ENCODE measurements at regions not wholly inside any gene's neighbourhood (a gene's known extent, or its start where the extent isn't known, plus 50 kb on each side); places are given as distances from the start of the nearest gene placed in this dataset.
"Not testable (repeated sequence)": the region's sequence is repeated elsewhere in the genome, so short reads cannot be mapped to it uniquely, and the experiment has no call there.

DNA sequence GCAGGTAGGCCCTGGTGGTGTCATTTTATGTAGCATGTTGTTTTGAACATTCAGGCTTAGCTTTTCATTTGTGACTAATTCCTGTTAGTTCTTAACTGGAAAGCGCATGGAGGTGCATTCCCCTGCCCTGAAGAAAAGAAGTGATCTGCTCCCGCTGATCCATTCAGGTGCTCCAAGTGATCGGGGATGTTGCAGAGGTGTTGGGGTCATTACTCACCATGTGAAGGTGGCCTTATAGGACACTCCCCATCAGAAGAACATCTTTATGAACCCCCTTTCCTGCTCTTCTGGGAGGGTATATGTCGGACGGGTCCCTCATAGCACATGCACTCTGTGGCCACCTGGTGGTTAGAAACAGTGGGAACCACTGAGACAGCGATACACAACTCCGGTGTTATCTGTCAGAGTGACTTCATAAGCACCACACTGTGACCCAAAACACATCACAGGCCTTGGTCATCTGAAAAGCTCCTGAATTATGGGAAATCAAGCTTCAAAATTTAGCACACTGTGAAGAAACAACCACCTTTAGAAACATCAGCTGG is 172.5 kb upstream of the NOTCH2NLA start:
- not testable (repeated sequence) for DNase-seq

DNA sequence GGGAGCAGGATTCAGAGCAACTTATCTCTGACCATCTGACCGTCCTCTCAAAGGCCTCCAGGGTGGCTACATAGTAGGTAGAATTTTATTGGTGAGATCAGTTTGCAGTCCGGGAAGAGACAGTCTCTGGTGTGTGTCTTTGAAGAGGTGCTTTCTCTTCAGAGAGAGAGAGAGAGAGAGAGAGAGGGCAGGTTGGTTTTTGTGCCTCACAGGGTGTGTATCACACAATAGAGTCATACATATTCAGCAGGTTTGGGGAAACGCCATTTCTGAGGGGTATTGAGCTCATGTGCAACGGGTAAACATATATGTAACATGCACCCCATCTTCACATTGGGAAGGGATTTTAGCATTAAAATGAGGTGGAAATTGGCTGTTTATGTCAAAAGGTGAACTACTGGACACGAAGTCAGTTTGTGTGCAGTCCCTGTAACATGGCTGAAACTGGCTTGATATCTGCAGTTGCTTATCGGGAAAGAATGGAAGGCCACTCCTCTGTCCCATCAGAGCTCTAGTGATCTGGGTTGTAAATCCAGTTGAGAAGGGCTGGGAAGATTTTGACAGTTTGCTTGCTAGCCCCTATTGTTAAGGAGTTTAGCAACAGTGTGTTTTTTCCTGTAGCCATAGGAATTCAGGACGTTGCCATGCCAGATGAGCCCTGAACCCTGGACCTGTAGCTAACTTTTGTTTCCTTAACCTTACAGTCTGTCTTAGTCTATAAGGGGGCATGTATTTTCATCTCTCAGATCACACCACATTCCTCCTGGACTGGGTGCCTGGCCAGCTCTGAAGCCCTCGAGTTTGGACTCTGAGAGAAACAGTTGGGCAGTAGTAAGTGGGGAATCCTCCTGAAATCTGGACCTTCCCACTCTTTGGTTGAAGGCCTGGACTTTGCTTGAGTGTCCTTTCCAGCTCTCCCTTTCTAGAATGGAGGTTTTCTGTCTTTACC is 171.6 kb upstream of the NOTCH2NLA start:
- not testable (repeated sequence) for DNase-seq

DNA sequence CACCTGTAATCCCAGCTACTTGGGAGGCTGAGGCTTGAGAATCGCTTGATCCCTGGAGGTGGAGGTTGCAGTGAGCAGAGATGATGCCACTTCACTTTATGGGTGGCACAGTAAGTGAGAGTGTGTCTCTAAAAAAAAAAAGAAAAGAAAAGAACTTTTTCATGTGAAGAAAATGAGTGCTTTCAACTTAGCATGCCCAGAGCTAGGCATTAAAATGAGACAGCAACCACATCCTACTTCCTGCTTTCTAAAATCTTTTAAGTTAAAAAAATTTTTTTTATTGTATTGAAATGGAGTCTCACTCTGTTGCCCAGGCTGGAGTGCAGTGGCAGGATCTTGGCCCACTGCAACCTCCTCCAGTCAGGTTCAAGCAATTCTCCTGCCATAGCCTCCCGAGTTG is 170.4 kb upstream of the NOTCH2NLA start:
- not testable (repeated sequence) for DNase-seq

DNA sequence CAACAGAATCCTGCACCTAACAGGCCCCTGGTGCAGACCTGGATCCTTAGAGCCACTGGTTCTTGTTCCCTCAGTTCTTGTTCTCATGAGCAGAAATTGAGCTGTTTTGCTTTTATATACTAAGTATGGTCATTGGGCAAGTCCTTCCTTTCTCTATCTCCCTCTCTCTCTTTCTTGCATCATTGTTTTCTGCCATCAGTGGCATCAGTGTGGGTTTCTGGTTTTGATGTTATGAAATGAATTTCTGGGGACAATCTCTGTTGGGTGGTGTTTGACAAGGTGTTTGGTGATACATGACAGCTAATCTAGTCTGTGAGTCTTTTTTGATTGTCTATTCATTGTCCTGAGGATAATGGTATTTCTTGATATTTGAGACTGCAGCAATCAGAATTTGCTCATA is 168.0 kb upstream of the NOTCH2NLA start:
- DNase-seq, result not testable (repeated sequence)

DNA sequence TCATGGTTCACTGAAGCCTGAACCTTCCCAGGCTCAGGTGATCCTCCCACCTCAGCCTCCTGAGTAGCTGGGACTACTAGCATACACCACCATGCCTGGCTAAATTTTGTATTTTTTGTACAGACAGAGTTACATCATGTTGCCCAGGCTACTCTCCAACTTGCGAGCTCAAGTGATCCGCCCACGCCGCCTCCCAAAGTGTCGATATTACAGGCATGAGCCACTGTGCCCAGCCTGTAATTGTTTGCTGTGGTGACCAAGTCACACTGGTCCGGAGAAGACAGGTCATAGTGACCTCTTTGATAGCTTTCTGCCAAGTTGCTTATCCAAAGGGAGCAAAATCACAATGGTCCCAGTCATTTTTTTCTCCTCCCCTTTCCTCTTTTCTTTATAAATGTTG is 167.4 kb upstream of the NOTCH2NLA start:
- DNase-seq, result not testable (repeated sequence)

DNA sequence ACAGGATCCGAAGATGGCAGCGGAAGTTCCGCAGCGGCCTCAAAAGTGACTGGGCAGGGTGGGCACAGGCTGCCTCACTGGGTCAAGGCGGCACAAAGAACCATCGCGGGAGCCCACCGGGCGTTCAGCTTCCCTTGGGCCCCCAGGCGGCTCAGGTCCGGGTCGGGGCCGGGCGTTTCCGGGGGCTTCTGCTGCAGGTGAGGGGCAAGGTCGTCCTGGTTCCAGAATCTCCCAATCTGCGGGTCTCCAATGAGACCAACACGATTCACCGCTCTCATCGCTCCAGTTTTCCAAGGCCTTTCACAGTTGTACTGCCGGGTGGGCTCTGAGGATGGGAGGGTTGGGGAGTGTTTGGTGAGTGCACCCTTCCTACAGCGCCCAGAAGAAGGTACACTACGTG is 165.0 kb upstream of the NOTCH2NLA start:
- DNase-seq, result not testable (repeated sequence)

DNA sequence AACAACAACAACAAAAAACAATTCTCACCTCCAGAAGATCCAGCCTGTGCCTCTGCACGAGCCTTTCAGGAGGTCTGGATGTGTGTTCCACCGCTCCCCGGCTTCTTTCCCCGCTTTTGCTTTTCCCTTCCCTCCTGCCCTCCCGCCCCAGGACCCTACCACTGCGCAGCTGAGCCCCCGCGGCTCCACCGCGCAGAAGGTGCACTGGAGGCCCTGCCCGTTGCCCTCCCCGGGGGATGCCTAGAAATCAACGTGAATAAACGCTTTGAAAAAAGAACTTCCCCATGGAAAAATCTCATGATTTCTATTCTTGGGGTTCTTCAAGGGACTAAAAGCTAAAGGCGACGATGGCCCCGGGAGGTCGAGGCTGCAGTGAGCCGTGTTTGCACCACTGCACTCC is 164.3 kb upstream of the NOTCH2NLA start:
- not testable (repeated sequence) for DNase-seq

DNA sequence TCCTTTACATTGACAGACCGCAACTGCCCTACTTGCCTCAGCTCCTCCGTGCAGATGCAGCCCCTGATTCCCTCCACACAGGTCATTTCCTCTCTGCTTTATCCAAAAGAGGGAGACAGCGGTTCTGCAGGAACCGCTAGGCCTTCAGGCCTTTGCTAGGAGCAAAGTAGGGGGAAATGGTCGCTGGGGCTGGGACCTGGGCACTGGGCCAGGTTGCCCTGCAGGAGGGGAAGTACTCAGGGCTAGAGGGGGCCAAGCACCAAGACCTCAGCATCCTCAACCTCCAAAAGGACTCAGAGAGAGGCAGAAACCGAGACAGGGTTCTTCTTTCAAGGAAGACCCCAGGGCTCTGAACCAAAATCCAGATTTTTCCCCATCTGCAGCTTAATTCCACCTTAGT is 160.4 kb upstream of the NOTCH2NLA start:
- not testable (repeated sequence) for DNase-seq

DNA sequence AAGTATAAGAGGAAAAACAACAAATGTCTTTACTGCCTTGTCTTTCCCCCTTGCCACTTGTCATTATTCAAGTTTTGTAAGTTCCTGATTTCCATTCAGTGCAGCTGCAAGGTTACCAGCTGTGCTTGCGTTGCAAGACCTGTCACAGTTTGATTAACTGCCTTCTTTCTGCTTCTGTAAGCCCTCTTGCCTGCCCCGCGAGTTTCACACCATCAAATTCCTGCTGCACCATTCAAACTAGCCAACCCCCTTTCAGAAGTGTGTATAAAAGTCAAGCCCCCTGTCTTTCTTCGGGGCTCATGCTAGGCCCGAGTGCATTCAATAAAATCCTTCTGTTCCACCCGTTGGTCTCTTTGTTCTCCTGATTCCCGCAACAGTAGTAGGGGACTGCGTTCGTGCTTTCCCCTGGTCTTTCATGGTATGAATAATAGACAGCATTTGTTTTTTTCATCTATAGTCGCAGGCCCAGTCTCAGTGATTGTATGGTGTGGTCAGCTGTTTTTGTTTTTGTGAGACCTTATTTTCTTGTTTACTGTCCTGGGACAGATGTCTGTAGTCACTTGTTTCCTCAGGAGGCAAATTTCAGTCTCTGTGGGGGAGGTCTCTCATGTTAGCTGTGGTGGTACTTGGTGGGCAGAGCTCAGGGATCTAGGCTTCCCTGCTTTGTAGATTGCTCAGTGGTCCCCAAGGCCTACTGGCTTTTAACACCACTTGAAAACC is 159.1 kb upstream of the NOTCH2NLA start:
- not testable (repeated sequence) for DNase-seq

DNA sequence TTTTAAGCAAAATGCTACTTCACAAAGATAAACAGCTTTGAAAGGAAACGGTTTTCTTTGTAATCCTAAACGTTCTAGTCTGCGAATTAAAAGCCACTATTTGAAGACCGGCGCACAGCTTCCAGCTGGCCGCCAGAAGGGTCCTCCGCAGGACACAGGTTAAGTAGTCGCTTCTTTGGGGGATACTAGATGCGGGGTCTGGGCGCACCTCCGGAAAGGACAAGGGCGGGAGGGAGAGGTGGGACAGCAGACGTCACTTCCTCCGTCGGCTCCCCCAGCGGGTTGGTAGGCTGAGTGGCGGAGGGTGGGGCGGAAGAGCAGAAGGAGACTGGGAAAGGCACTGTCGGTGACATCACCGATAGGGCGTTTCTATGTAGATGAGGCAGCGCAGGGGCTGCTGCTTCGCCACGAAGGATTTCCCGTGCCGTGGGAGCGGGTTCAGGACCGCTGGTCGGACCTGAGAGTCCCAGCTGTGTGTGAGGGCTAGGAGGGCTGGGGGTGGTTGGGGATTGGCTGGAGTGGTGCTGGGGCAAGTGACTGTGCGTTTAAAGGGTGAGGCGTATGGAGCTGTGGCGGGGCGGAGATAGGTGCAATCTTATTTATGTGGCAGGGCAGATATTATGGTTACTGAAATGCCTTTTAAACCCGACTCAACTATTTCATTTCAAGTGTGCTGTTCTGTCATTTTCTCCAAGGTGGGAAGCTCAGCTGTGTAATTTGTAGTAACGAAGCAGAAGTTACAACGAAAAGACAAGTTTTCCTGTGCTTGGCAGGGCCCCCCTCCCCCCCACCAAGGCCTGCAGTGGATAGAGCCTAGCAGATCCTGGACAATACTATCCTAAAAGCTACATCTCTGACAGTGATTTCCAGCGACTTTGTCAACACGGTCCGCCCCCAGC is 158.3 kb upstream of the NOTCH2NLA start:
- peak; percentile 69 for DNase-seq

DNA sequence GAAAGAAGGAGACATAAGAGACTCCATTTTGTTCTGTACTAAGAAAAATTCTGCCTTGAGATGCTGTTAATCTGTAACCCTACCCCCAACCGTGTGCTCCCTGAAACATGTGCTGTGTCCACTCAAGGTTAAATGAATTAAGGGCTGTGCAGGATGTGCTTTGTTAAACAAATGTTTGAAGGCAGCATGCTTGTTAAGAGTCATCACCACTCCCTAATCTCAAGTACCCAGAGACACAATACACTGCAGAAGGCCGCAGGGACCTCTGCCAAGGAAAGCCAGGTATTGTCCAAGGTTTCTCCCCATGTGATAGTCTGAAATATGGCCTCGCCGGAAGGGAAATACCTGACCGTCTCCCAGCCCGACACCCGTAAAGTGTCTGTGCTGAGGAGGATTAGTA is 152.4 kb upstream of the NOTCH2NLA start:
- not testable (repeated sequence) for DNase-seq

DNA sequence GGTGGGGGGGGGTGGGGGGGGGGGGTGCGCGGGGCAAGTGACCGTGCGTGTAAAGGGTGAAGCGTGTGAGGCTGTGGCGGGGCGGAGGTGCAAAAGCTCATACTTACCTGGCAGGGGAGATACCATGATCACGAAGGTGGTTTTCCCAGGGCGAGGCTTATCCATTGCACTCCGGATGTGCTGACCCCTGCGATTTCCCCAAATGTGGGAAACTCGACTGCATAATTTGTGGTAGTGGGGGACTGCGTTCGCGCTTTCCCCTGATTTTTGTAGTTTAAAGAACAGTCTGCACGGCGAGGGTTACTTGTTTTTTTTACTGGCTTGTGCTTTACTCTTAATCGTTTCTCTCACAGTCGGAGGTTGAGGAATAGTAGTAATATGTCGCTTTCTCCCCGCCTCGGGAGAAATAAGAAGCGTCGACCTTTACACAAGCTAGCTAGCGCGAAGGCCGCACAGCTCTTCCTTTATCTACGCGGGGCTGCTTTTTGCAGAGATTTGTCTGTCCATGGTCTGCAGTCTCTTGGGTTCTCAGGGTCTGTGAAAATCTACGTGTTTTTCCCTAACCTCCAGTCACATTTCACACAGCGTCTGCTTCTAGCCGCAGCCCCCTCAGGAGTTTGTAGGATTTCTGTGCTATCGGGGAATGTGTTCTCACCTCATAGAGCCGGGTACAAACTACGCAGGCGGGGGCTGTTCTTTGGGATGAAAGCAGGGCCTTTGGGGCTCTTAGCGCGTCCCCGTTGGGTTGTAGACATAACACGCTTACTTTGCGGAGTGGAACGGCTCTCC is 148.1 kb upstream of the NOTCH2NLA start:
- DNase-seq, result peak; percentile 93

DNA sequence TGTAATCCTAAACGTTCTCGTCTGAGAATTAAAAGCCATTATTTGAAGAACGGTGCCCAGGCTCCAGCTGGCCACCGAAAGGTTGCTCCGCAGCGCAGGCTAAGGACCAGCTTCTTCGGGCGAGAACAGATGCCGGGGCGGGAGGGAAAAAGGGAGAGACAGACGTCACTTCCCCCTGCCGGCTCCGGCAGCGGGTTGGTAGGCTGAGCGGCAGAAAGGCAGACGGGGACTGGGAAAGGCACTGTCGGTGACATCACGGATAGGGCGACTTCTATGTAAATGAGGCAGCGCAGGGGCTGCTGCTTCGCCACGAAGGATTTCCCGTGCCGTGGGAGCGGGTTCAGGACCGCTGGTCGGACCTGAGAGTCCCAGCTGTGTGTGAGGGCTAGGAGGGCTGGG is 147.5 kb upstream of the NOTCH2NLA start:
- DNase-seq, result peak; percentile 36

DNA sequence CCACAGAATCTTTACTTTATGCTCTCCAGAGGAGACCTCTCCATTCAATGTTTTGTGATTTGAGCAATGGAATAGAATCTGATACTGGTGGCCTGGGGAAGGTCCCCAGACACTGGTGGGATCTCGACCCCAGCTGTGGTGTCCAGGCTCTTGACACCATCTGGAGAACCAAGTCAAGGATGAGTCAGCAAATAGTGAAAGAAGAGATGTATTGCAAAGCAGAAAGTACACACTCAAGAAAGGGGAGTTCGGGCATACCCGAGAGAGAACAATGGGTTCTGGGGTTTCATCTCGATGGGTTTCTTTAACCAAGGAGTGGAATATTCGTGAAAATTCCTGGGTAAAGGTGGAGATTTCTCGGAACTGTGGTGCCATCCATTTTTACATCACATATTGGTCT is 146.3 kb upstream of the NOTCH2NLA start:
- DNase-seq, result not testable (repeated sequence)

DNA sequence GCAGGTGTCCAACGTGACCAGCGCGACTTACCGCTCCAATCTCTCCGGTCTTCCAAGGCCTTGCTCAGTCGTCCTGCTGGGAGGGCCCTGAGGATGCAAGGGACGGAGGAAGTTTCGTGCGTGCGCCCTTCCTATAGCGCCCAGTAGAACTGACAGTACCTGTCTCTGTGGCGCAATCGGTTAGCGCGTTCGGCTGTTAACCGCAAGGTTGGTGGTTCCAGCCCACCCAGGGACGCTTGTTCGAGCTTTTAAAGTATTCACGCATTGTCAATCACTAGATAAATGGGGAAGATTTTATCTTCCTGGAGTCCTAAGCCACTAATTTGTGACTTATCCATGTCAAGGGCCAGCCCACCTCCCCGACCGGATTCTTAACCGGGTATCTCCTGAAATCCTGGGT is 141.1 kb upstream of the NOTCH2NLA start:
- not testable (repeated sequence) for DNase-seq

DNA sequence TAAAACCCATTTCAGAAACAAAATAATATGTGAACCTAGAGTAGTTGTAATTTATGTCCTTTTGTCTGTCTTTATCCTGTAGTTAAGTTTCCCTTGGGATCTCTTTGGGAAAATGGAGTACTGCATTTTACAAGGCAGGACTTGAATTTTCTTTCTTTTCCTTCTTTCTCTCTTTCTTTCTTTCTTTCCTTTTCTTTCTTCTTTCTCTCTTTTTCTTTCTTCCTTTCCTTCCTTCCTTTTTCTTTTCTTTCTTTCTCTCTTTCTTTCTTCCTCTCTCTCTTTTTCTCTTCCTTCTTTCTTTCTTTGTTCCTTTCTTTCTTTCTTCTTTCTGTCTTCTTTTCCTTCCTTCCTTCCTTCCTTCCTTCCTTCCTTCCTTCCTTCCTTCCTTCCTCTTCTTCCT is 126.6 kb upstream of the NOTCH2NLA start:
- DNase-seq, result not testable (repeated sequence)

DNA sequence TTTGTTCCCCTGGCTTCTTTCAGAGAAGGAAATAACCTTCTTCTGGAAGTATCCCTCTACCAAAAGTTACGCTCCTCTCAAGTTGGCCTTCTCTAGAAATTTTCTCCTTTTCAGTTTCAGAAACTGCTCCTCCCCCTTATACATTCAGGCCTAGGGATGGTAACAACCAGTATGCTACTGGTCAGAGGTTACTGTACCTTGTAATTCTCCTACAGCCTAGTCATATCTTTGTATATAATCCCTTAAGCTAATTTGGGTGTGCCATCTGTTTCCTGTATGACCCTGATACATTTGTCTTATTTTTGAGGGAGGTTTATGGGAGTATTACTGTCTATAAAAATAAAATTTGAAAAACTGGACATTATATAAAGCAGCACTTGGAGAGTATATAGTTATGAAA is 98.0 kb upstream of the NOTCH2NLA start:
- not testable (repeated sequence) for DNase-seq

DNA sequence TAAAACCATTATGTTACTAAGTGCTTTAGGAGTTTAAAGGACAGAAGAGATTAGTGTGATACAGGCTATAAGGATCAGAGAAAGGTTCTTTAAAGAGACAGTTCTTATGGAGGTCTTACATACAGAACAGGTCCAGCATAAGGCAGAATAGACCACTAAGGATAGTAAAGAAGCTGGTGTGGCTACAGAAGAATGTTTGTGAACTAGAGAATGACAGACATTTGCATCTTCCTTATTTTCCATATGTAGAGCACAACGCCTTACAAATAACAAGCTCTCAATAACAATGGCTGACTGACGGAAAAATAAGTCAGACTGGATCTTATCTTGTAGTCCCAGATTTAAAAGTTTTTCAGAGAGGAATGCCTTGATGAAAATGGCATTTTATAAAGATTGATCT is 95.6 kb upstream of the NOTCH2NLA start:
- DNase-seq, result not testable (repeated sequence)

DNA sequence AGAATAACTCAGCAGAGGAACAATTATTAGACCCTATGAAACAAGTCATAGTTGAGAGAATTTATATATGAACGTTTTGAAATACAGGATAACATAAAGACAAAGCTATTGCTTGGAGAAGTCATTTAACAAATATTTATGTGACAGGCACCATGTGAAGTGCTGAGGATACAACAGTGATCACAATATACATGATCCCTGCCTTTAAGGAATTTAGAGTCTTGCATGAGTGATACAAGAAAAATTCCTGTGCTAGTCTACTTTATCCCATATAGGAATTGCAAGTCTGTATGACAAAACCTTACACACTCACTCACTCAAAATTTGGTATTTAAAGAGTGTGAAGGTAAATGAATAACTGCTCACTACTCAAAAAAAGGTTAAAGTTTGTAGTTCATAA is 94.5 kb upstream of the NOTCH2NLA start:
- DNase-seq, result not testable (repeated sequence)

DNA sequence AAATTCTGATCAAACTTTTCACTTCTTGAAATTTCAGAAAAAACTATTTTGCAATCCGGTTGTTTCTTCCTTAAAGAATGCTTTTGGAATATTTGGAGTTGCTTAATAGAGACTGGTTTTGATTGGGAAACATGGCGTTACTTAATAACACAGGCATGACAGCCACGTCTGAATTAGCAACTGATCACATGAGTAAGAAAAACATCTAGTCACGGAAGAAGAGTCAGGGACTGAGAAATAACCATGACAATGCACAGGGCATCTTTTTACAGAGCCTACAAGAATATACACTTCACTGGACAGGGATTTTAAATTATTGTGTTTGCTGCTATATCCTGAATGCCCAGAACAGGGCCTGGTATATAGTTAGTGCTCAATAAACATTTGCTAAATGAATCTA is 94.1 kb upstream of the NOTCH2NLA start:
- DNase-seq, result not testable (repeated sequence)

DNA sequence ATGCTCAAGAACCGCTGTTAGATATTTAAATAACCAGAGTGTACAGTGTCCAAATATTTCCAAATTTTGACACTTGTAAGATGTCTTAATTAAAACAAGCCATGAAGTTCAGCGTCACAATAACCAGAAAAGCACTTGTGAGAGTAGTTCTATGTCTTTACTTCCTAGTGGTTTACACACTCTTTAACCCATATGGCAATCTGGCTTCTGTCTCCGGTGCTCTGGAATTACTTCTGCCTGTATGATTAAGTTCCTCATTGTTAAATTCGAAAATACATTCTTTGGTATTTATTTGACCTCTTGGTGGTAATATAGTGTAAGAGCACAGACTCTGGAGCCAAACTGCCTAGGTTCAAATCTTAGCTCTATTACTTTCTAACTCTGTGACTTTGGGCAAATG is 89.9 kb upstream of the NOTCH2NLA start:
- DNase-seq, result not testable (repeated sequence)

DNA sequence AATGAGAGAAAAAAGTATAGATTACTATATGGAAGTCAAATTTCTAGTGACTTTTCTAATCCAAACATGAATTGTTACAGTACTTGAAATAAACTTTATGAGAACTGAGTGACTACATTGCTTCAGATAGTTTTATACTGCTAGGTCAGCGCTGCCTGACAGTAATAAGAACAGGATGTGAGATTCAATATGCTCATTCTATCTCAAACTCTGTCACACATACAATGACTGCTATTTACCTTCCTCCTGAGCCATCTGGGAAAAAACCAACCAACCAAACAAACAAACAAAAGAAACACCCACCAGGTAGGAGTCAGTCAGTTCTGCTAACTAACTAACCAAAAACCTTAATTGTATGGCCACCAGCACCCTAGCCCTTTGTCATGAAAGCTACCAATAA is 89.0 kb upstream of the NOTCH2NLA start:
- DNase-seq, result not testable (repeated sequence)

Measured in amniotic stem cell (primary cell).